ENCODE measurements at regions not wholly inside any gene's neighbourhood (a gene's known extent, or its start where the extent isn't known, plus 50 kb on each side); places are given as distances from the start of the nearest gene placed in this dataset.

- no peak for DNase-seq (ENCODE audit: low read depth in 2 of 2)
Measured at GRCh38 chr7:18317941-18318340, 177.6 kb upstream of the HDAC9 start.

DNA sequence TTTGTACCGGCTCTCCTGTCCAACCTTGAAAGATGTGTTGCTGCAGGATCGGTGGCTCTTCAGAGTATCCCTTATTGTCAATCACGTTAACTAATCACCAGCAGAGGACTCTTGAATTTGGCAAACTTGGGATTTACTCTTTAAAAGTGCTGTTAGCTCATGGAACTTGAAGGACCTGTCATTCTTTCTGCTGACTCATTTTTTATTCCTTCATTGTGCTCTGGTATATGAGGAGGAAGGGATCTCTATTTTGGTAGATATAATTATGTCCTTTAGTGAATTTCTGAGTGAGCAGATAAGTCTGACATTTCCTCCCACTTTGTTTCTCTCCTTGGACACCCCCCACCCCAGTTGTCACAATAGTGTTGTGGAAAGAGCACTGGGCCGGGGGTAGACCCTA is 175.1 kb upstream of the HDAC9 start:
- DNase-seq (ENCODE audit: low read depth in 2 of 2), result no peak

- no peak for DNase-seq (ENCODE audit: low read depth in 2 of 2)
Measured at GRCh38 chr7:18320971-18321567, 174.5 kb upstream of the HDAC9 start.

DNA sequence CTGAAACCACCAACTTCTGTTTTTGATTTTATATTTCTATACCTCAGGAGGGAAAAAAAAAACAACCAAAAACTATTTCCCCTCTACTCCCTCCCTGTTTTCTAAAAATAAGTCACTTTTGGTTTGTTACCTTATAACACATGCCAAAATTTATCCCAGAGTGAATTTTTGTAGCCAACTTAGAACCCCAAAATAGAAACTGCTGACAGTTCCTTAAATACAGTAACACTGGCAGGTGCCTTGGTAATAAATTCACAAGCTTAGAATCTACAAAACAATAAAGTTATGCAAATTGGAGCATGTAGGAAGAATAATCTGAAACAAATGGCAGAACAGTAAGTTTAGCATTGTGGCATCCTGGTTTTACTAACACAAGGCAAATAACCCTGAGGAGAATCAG is 165.0 kb upstream of the HDAC9 start:
- DNase-seq (ENCODE audit: low read depth in 2 of 2), result no peak

DNA sequence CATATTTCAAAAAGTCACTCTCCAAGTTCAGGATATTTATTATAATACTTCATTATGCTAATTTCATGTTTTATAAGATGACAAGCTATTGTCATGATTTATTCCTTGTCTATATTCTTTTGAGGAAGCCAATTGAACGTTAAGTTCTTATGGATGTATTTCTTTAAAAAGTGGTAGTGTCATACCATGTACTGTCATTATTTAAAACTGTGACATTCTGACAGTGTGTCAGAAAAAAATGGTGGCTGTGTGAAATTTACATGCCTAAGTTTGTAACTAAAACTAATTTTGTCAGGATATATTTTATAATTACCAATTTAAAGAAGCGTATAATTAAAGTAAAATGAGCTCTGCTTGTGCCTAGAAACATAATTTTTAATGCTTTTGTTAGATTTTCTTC is 158.9 kb upstream of the HDAC9 start:
- DNase-seq (ENCODE audit: low read depth in 2 of 2), result no peak

DNA sequence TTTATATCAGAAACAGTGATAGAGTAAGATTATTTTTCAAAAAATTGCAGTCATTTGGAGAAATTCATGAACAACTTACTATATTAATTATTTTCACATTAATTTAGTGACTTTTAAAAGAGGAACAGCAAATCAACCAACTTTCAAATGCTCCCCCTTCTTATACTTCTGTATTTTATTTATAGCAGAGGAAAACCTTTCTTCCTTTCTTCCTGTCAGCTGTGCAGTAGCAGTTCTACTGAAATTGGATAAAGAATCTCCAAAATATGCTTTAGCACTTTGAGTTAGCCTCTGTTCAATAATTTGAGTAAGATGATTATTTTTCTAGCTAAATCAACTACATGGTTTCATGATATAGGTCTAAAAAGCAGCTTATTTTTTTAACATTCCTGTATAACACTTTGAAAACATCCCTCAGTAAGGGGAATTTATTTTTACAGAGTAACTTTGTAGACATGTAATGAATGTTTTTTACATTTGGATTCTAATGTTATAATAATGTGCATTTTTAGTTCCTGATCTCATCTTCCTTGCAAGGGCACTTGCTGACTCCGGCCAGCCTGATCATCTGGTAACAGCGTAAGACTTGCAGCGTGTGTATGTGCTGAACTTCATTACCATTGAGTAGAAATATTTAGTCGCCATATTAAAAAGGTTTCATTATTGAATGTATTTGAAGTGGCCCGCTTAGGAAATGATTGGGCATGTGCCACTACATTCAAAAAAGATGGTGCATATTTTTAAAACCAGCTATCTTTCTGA is 158.3 kb upstream of the HDAC9 start:
- no peak for DNase-seq (ENCODE audit: low read depth in 2 of 2)

GRCh38 chr7:18338910-18339523 is 156.5 kb upstream of the HDAC9 start:
- no peak for DNase-seq (ENCODE audit: low read depth in 2 of 2)

- no peak for DNase-seq (ENCODE audit: low read depth in 2 of 2)
Measured at GRCh38 chr7:18341756-18342155, 153.8 kb upstream of the HDAC9 start.

GRCh38 chr7:18343047-18343446 is 152.5 kb upstream of the HDAC9 start:
- no peak for DNase-seq (ENCODE audit: low read depth in 2 of 2)

- no peak for DNase-seq (ENCODE audit: low read depth in 2 of 2)
Measured at GRCh38 chr7:18344536-18344935, 151.0 kb upstream of the HDAC9 start.

DNA sequence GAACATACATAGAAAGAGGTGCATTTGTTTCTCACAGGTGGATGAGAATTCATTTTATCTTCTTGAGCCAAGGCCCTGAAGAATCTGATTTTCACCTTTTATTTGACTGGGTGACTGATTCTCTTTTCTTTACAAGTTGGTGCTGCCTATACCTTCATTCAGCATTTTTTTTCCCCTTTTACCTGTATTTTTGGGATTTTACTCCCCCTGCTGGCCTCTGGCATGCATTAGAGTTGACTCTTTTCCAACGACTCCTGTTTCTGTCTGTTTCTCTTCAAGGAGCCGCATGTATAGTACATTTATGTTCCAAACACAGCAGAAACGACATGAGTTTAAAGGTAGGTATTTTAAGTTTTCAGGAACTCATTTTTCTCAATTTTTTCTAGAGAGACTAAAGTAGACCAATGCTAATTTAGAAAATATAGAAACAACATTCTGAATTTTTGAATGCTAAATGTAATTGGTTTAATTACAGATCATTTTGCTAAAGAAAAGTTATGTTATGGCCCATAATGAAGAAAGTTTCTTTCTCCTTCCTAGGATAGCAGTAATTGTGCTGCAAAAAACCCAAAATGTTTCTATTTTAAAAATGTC is 149.8 kb upstream of the HDAC9 start:
- peak in 1 of 2 donors; percentile 17 for DNase-seq (ENCODE audit: low read depth in 2 of 2)

- DNase-seq (ENCODE audit: low read depth in 2 of 2), result no peak
Measured at GRCh38 chr7:18347170-18347569, 148.4 kb upstream of the HDAC9 start.

- no peak for DNase-seq (ENCODE audit: low read depth in 2 of 2)
Measured at GRCh38 chr7:18350678-18351077, 144.9 kb upstream of the HDAC9 start.

GRCh38 chr7:18352339-18353255 is 143.0 kb upstream of the HDAC9 start:
- DNase-seq (ENCODE audit: low read depth in 2 of 2), result no peak

- DNase-seq (ENCODE audit: low read depth in 2 of 2), result no peak
Measured at GRCh38 chr7:18353339-18353738, 142.2 kb upstream of the HDAC9 start.

DNA sequence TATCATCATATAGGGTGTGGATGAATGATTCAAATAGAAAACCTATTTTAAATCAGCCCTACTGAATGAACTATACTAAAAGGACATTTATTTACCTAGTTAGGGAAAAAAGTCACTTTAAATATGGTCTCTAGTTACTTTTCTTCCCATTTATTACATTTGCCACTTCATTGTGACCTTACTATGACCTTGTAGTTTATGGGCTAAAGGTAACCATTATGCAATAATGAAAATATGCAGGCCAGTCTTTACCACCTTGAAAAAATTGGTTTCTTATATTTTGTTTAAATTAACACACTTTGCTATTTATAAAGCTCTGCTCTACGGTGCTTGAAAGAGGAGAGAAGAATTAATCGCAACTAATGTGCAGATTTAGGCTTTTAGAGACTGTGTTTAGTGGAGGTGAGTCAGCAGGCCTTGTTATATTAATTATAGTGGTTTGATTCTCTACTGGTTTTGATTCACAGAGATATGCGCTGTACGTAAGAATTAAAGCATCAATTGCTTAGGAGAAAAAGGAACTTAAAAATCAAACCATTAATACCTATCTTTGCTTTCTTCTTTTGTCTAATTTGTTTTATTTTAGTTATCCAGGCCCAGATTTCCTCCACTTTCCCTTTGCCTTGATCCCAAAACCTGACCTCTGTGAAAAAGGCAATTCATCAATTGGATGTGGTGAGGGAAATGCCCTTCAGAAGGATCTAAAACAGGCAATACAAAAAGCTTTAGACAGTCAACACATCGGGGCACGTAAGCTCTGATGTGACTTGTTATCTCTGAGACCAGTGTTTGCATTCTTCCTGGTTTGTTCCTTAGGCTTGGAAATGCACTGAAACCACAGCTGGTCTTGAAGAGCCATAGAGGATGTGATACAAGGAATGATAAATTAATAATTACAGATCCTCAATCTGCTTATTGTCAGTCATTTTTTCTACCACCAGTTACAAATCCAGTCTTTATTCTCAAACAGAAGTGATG is 141.2 kb upstream of the HDAC9 start:
- DNase-seq (ENCODE audit: low read depth in 2 of 2), result no peak

DNA sequence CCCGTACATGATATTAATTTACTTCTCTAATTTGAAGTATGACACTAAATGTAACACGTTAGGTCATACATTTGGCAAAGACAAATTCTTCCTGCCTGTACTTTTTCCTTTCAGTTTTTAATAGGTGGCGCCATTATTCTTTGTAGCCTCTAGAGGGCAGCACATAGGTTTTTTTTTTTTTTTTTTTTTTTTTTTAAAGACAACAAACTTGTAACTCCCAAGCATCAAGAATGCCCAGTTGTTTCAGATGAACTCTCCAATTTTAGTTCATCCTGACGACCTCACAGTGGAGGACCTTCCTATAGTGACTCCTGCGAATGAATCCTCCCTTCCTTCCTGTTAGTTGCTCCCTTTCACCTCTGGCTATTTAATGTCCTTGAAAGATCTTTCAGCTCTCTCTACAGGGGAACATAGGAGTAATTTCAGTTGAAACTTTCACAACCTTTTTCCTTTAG is 139.3 kb upstream of the HDAC9 start:
- DNase-seq (ENCODE audit: low read depth in 2 of 2), result no peak

- no peak for DNase-seq (ENCODE audit: low read depth in 2 of 2)
Measured at GRCh38 chr7:18357691-18358090, 137.9 kb upstream of the HDAC9 start.

DNA sequence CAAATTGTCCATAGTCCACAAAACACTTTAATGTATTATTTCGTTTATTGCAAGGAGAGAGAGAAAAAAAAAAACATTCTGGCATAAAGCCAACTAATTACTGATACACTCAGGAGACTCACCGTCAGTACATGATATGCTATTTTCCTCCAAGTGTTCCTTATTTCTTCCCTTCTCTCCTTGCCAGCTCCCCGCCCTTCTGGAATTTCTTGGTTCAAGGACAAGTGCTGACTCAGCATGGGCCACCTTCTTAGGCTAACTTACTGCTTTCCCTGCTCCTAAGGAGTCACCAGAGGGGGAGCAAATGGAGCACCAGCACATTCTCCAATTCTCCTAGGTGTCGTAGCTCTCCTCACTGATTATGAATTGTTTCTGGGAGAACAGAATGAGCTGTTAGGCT is 133.8 kb upstream of the HDAC9 start:
- no peak for DNase-seq (ENCODE audit: low read depth in 2 of 2)

- DNase-seq (ENCODE audit: low read depth in 2 of 2), result no peak
Measured at GRCh38 chr7:18363751-18364380, 131.7 kb upstream of the HDAC9 start.
